NCI-H1092 treated with DMSO at 0.1 percent for 48 hours (cell line): ENCODE measurements at regions not wholly inside any gene's neighbourhood (a gene's known extent, or its start where the extent isn't known, plus 50 kb on each side); places are given as distances from the start of the nearest gene placed in this dataset.
"Not testable (repeated sequence)": the region's sequence is repeated elsewhere in the genome, so short reads cannot be mapped to it uniquely, and the experiment has no call there.

ENCODE experiments used
- DNase-seq: peaks from one replicate; lab custom pipeline; 2025; lab: John Stamatoyannopoulos, UW

- no peak for DNase-seq
Observed at GRCh38 chr6:92714346-92714745, 705.0 kb downstream of the EPHA7 start.

- DNase-seq, result no peak
Observed at GRCh38 chr6:92710048-92710447, 709.3 kb downstream of the EPHA7 start.

- DNase-seq, result no peak
Observed at GRCh38 chr6:92708945-92709344, 710.4 kb downstream of the EPHA7 start.

- no peak for DNase-seq
Observed at GRCh38 chr6:92708270-92708669, 711.1 kb downstream of the EPHA7 start.

- DNase-seq, result no peak
Observed at GRCh38 chr6:92706976-92707375, 712.4 kb downstream of the EPHA7 start.

GRCh38 chr6:92701425-92702096, 717.8 kb downstream of the EPHA7 start:
- DNase-seq, result no peak

GRCh38 chr6:92700411-92700810, 718.9 kb downstream of the EPHA7 start:
- DNase-seq, result no peak

- no peak for DNase-seq
Observed at GRCh38 chr6:92690997-92691599, 728.3 kb downstream of the EPHA7 start.

- no peak for DNase-seq
Observed at GRCh38 chr6:92688342-92688741, 731.0 kb downstream of the EPHA7 start.

- DNase-seq, result no peak
Observed at GRCh38 chr6:92687278-92687677, 732.1 kb downstream of the EPHA7 start.

- no peak for DNase-seq
Observed at GRCh38 chr6:92684386-92684785, 735.0 kb downstream of the EPHA7 start.

GRCh38 chr6:92683748-92684147, 735.6 kb downstream of the EPHA7 start:
- no peak for DNase-seq

- DNase-seq, result no peak
Observed at GRCh38 chr6:92682516-92683398, 736.6 kb downstream of the EPHA7 start.

GRCh38 chr6:92681401-92681800, 738.0 kb downstream of the EPHA7 start:
- no peak for DNase-seq

GRCh38 chr6:92671462-92671861, 747.9 kb downstream of the EPHA7 start:
- not testable (repeated sequence) for DNase-seq

- no peak for DNase-seq
Observed at GRCh38 chr6:92667843-92668242, 751.5 kb downstream of the EPHA7 start.

- DNase-seq, result no peak
Observed at GRCh38 chr6:92648364-92649086, 770.8 kb downstream of the EPHA7 start.

GRCh38 chr6:92647630-92648029, 771.7 kb downstream of the EPHA7 start:
- no peak for DNase-seq

- DNase-seq, result not testable (repeated sequence)
Observed at GRCh38 chr6:92644104-92644791, 775.1 kb downstream of the EPHA7 start.

GRCh38 chr6:92635553-92636153, 783.7 kb downstream of the EPHA7 start:
- DNase-seq, result no peak

- DNase-seq, result no peak
Observed at GRCh38 chr6:92634561-92634960, 784.8 kb downstream of the EPHA7 start.
